A549 (cell line): ENCODE measurements at regions not wholly inside any gene's neighbourhood (a gene's known extent, or its start where the extent isn't known, plus 50 kb on each side); places are given as distances from the start of the nearest gene placed in this dataset.

Experiments
- ATAC-seq, 2 experiments: fragments of 200-7000 bp in 1 of 2; fragments of >200 bp in 1 of 2; cut with Nextera tagmentation in 1 of 2; cut with Tn5 transposase in 1 of 2; 3 replicates each; pipeline versions ENCODE4 v1.8.0 to v1.9.1; 2018 to 2020; ENCODE audit warnings: mild to moderate bottlenecking in 1 of 2, moderate library complexity in 1 of 2
- CTCF ChIA-PET: fragments of 300-600 bp; sonication (Branson Sonifier 250); formaldehyde crosslinking; extraction: SDS; loops from one replicate; lab custom pipeline; 2021; ENCODE audit warnings: antibody characterized with exemption, inconsistent platforms; lab: Yijun Ruan, JAX
- POLR2A ChIA-PET: fragments of 350-600 bp; formaldehyde crosslinking; extraction: SDS; loops from one replicate; lab custom pipeline; 2021; ENCODE audit warnings: antibody characterized with exemption, inconsistent platforms; lab: Yijun Ruan, JAX
- DNase-seq, 2 experiments: peaks; one replicate each; pipeline versions ENCODE4 v3.0.0 to v3.0.0-alpha.2; 2011 to 2016; ENCODE audit warnings: low read depth in 1 of 2, low spot score in 1 of 2
- FAIRE-seq: peaks from 2 replicates; lab custom pipeline; 2011; peaks lifted over from hg19 to GRCh38; lab: Jason Lieb, UNC
- H3K27ac ChIP-seq, 2 experiments: fragments of >200 bp; sonication (Bioruptor Twin); formaldehyde crosslinking; 3 replicates each; pipeline ENCODE4 v1.5.1; 2016 to 2017
- H3K4me1 ChIP-seq: fragments of >200 bp; sonication (Bioruptor Twin); formaldehyde crosslinking; 3 replicates; pipeline ENCODE4 v1.6.1; 2016
- H3K4me2 ChIP-seq: fragments of >200 bp; sonication (Bioruptor Twin); formaldehyde crosslinking; 3 replicates; pipeline ENCODE4 v1.6.1; 2016
- H3K4me3 ChIP-seq: fragments of >200 bp; sonication (Bioruptor Twin); formaldehyde crosslinking; 3 replicates; pipeline ENCODE4 v1.5.1; 2016
- H3K9me3 ChIP-seq: fragments of >200 bp; sonication (Bioruptor Twin); formaldehyde crosslinking; 3 replicates; pipeline ENCODE4 v1.6.1; 2016
- BHLHE40 ChIP-seq: IDR thresholded peaks from 2 replicates; pipeline ENCODE4 v1.6.1; 2012; ENCODE audit warnings: low read depth, low read length, inconsistent platforms
- CBX8 ChIP-seq: fragments of 200-600 bp; sonication (generic); IDR thresholded peaks from 2 replicates; pipeline ENCODE4 v1.6.1; 2016
- CHD2 ChIP-seq: fragments of 150-350 bp; IDR thresholded peaks from 2 replicates; pipeline ENCODE4 v1.6.1; 2014; ENCODE audit warnings: low read length; ENCODE audit not compliant: partially characterized antibody
- CTCF ChIP-seq: fragments of >200 bp; sonication (Bioruptor Twin); formaldehyde crosslinking; IDR thresholded peaks from 3 replicates; pipeline ENCODE4 v1.5.1; 2016
- ELK1 ChIP-seq: fragments of 150-350 bp; IDR thresholded peaks from 2 replicates; pipeline ENCODE4 v1.6.1; 2014; ENCODE audit warnings: low read depth, mild to moderate bottlenecking, low read length
- EP300 ChIP-seq, 2 experiments: fragments of >200 bp; sonication (Bioruptor Twin); formaldehyde crosslinking; IDR thresholded peaks; 2 replicates in 1 of 2; 3 replicates in 1 of 2; pipeline ENCODE4 v1.6.1; 2016 to 2017
- ESRRA ChIP-seq: fragments of 150-350 bp; IDR thresholded peaks from 2 replicates; pipeline ENCODE4 v1.6.1; 2014; ENCODE audit warnings: mild to moderate bottlenecking, low read length, borderline replicate concordance
- FOSB ChIP-seq: fragments of 250-450 bp; sonication (Bioruptor Pico); IDR thresholded peaks from 2 replicates; pipeline ENCODE4 v1.5.0; 2020; ENCODE audit warnings: mild to moderate bottlenecking, moderate library complexity
- FOSL2 ChIP-seq, 2 experiments: fragments of 450-650 bp in 1 of 2; fragments of >200 bp in 1 of 2; sonication (Bioruptor Twin) in 1 of 2; formaldehyde crosslinking; IDR thresholded peaks; 2 replicates each; pipeline versions ENCODE4 v1.5.0 to v1.6.1; 2016 to 2020; ENCODE audit warnings: mild to moderate bottlenecking in 1 of 2, moderate library complexity in 1 of 2
- GATA3 ChIP-seq: IDR thresholded peaks from 2 replicates; pipeline ENCODE4 v1.6.1; 2012; ENCODE audit warnings: borderline replicate concordance
- HDAC2 ChIP-seq: fragments of 200-600 bp; sonication (generic); IDR thresholded peaks from 2 replicates; pipeline ENCODE4 v1.6.1; 2016
- HEYL ChIP-seq: fragments of 250-450 bp; sonication (Bioruptor Pico); IDR thresholded peaks from 2 replicates; pipeline ENCODE4 v1.8.0; 2021; ENCODE audit warnings: mild to moderate bottlenecking, moderate library complexity
- HOXB5 ChIP-seq: fragments of 250-450 bp; sonication (Bioruptor Pico); IDR thresholded peaks from 2 replicates; pipeline ENCODE4 v1.5.0; 2020; ENCODE audit warnings: mild to moderate bottlenecking, moderate library complexity
- KDM1A ChIP-seq: fragments of 200-600 bp; sonication (generic); IDR thresholded peaks from 2 replicates; pipeline ENCODE4 v1.6.1; 2016; ENCODE audit warnings: low read depth, mild to moderate bottlenecking
- MAX ChIP-seq: IDR thresholded peaks from 2 replicates; pipeline ENCODE4 v1.6.1; 2012
- POLR2AphosphoS2 ChIP-seq: conservative IDR thresholded peaks from 2 replicates; pipeline ENCODE4 v1.6.1; 2012; ENCODE audit warnings: low read length, improper control_type of control experiment, inconsistent platforms
- REST ChIP-seq: fragments of 200-600 bp; sonication (generic); IDR thresholded peaks from 2 replicates; pipeline ENCODE4 v1.6.1; 2016; ENCODE audit warnings: antibody characterized with exemption, mild to moderate bottlenecking, moderate library complexity
- RNF2 ChIP-seq: fragments of 200-600 bp; sonication (generic); IDR thresholded peaks from 2 replicates; pipeline ENCODE4 v1.6.1; 2016; ENCODE audit warnings: low read depth, mild to moderate bottlenecking, antibody characterized with exemption, moderate library complexity, borderline replicate concordance
- TFCP2L1 ChIP-seq: fragments of 250-450 bp; sonication (Bioruptor Pico); IDR thresholded peaks from 2 replicates; pipeline ENCODE4 v1.5.0; 2021; ENCODE audit warnings: mild to moderate bottlenecking
- WGBS: methylation state at CpG from one replicate; pipeline ENCODE4 v1.1.6; 2017; ENCODE audit errors: missing lambda C conversion rate; 5-methylcytosine and 5-hydroxymethylcytosine counted together

- TF ChIP-seq REST (no peak), FOSB (CRISPR knock-in tag) (no peak)
Measured at GRCh38 chr2:17012297-17012696, 346.7 kb upstream of the CYRIA start (continued).

- TF ChIP-seq REST (no peak), GATA3 (no peak), RNF2 (no peak), CHD2 (no peak), HEYL (CRISPR knock-in tag) (no peak), ESRRA (no peak), FOSL2 (IDR thresholded peaks at IDR 0.05) (no peak), FOSL2 (CRISPR knock-in tag; IDR thresholded peaks at IDR 0.05) (no peak), EP300 (IDR thresholded peaks at IDR 0.05) (no peak), BHLHE40 (no peak), CBX8 (no peak)
- TF ChIP-seq, all 56 proteins: peak for 0
- DNase-seq = no peak
- no peaks in the 10 kb centered on the region for H3K9me3 ChIP-seq
- FAIRE-seq = no peak
- no peak overlapping the region for H3K27ac ChIP-seq
- POLR2A ChIA-PET = no interaction called here
- H3K4me2 ChIP-seq = no peak overlapping the region
- WGBS = 69% methylated on average over 2 of the region's 2 CpGs
- H3K4me3 ChIP-seq = no peak overlapping the region
- CTCF ChIA-PET = no interaction called here
- no peaks in the 10 kb centered on the region for H3K4me1 ChIP-seq
- no peak for ATAC-seq
Measured at GRCh38 chr2:17010104-17010503, 344.5 kb upstream of the CYRIA start.

- H3K4me2 ChIP-seq = no peak overlapping the region
- 3% methylated on average over 1 of the region's 1 CpG for WGBS
- TF ChIP-seq HDAC2 = no peak
- no peak for TF ChIP-seq POLR2AphosphoS2
- CTCF ChIA-PET = no interaction called here
- no peak for FAIRE-seq
- H3K9me3 ChIP-seq = peaks cover 7% of the 10 kb centered on the region; the same call in 1 of the 3 replicates
- H3K27ac ChIP-seq = no peak overlapping the region
- no peak for DNase-seq
- H3K4me1 ChIP-seq = no peaks in the 10 kb centered on the region
- no peak overlapping the region for H3K4me3 ChIP-seq
- POLR2A ChIA-PET = no interaction called here
- ATAC-seq = no peak
Measured at GRCh38 chr2:17000184-17000482, 334.5 kb upstream of the CYRIA start.

GRCh38 chr2:16999347-17000183 is 333.9 kb upstream of the CYRIA start:
- CTCF ChIA-PET = no interaction called here
- H3K27ac ChIP-seq = no peak overlapping the region
- H3K4me2 ChIP-seq = no peak overlapping the region
- POLR2A ChIA-PET = no interaction called here
- 20% methylated on average over 6 of the region's 6 CpGs for WGBS
- no peak overlapping the region for H3K4me3 ChIP-seq
- H3K4me1 ChIP-seq = no peaks in the 10 kb centered on the region
- DNase-seq (no peak), FAIRE-seq (no peak), ATAC-seq (no peak)
- H3K9me3 ChIP-seq = peaks cover 7% of the 10 kb centered on the region; the same call in 1 of the 3 replicates
- TF ChIP-seq GATA3 (no peak), MAX (no peak), CTCF (no peak), HOXB5 (no peak), TFCP2L1 (CRISPR knock-in tag) (no peak), KDM1A (no peak), ELK1 (no peak)
